GM08714 (cell line): ENCODE measurements at regions not wholly inside any gene's neighbourhood (a gene's known extent, or its start where the extent isn't known, plus 50 kb on each side); places are given as distances from the start of the nearest gene placed in this dataset.
"Not testable (repeated sequence)": the region's sequence is repeated elsewhere in the genome, so short reads cannot be mapped to it uniquely, and the experiment has no call there.

Experiments used
- H3K4me3 ChIP-seq: fragments of 200-500 bp; sonication (Bioruptor generic); 2 replicates; pipeline ENCODE4 v1.5.1; 2014; ENCODE audit warnings: mild to moderate bottlenecking, low read length, inconsistent platforms
- ZNF274 ChIP-seq: IDR thresholded peaks from 2 replicates; pipeline ENCODE4 v1.6.1; 2012; ENCODE audit warnings: mild to moderate bottlenecking, low read depth, low read length

DNA sequence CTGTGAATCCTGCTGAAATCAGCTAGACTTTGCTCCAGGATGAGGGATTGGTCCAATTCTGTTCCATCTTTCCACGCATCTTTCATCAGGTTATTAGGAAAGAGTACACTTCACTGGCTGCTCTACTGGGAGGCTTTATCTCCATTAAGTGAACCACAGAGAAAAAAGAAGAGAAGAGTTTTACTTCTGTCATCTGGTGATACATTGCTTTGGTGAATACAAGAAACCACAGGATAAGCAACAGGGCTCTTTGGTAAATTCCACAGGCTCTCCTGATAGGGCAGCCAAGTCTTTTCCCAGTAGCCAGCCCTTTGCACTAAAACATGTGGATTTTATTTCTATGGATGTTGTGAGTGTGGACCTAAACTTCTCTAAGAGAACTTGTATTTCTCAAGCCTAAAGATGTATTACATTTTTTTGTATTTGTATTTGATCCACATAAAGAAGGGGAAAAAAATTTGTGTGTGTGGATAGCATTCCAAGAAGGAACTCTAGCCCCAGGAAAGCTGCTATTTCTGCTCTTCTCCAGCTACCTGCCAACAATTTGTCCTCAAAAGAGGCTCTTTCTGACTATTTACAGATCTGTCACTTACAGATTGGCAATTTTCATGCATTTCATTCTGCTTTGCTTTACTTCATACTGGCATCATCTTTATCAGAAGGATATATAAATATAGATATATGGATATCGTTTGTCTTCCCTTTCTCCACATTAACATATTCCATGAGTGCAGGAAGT is 1117.6 kb upstream of the TMEM132C start:
- H3K4me3 ChIP-seq = no peak overlapping the region
- no peak for TF ChIP-seq ZNF274

DNA sequence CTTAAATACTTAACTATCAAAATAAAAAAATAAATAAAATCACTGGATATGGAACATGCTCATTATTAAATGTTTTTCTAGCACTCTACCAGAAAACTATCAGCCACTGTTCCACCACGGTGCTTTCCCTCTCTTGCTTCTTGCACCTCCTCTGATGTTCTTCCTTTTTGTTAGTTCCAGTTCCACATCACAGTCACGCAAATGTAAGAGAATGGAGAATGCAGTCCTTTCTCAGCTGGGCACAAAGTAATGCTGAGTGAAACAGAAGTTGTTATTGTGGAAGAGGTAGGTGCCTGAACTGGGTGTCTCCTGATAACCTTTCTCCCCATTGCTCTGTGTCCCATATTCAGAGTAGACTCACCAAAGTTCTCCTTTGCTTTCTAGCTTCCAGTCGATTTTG is 1116.9 kb upstream of the TMEM132C start:
- TF ChIP-seq ZNF274 = no peak

GRCh38 chr12:127150479-127150878 is 1116.5 kb upstream of the TMEM132C start:
- H3K4me3 ChIP-seq = no peak overlapping the region
- TF ChIP-seq ZNF274 = no peak

More for the DNA sequence above, 1116.9 kb upstream of the TMEM132C start:
- no peak overlapping the region for H3K4me3 ChIP-seq

GRCh38 chr12:127150956-127151355 is 1116.0 kb upstream of the TMEM132C start:
- no peak overlapping the region for H3K4me3 ChIP-seq
- no peak for TF ChIP-seq ZNF274

GRCh38 chr12:127153996-127154395 is 1113.0 kb upstream of the TMEM132C start:
- no peak for TF ChIP-seq ZNF274
- no peak overlapping the region for H3K4me3 ChIP-seq

DNA sequence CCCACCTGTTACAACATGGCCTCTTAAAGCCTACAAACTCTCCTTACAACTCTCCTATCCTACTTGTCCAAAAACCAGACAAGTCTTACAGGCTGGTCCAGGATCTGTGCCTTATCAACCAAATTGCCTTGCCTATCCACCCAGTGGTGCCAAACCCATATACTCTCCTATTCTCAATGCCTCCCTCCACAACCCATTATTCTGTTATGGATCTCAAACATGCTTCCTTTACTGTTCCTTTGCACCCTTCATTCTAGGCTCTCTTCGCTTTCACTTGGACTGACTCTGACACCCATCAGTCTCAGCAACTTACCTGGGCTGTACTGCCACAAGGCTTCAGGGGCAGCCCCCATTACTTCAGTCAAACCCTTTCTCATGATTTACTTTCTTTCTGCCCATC is 1112.1 kb upstream of the TMEM132C start:
- not testable (repeated sequence) for H3K4me3 ChIP-seq

GRCh38 chr12:127155935-127156619 is 1110.9 kb upstream of the TMEM132C start:
- not testable (repeated sequence) for H3K4me3 ChIP-seq

DNA sequence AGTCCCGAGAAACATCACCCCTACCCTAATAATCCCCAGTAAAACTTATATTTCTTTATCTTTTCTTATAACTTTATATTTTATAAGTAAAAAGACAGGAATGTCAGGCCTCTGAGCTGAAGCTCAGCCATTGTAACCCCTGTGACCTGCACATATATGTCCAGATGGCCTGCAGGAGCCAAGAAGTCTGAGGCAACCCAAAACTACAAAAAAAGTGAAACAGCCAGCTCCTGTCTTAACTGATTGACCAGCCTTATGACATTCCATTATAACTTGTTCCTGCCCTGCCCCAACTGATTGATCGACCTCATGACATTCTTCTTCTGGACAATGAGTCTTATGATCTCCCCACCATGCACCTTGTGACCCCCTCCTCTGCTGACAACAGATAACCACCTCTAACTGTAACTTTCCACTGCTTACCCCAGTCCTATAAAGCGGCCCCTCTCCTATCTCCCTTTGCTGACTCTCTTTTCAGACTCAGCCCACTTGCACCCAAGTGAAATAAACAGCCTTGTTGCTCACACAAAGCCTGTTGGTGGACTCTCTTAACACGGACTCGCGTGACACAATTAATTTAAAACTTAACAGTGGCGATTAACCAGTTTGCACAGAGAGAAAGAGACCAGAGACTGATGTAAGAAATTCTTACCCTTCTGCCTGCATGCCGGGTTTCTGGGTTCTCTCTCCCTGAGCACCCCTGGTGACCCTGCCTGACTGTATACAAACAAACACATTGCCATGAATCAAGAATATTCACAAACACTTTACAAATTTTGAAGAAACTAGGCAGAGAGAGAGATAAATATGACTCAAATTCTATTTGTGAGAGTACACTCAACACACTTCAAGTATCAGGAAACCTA is 1109.2 kb upstream of the TMEM132C start:
- H3K4me3 ChIP-seq = not testable (repeated sequence)

GRCh38 chr12:127158385-127159061 is 1108.4 kb upstream of the TMEM132C start:
- no peak for TF ChIP-seq ZNF274
- H3K4me3 ChIP-seq = no peak overlapping the region

GRCh38 chr12:127161466-127161865 is 1105.5 kb upstream of the TMEM132C start:
- TF ChIP-seq ZNF274 = no peak

GRCh38 chr12:127162307-127162706 is 1104.7 kb upstream of the TMEM132C start:
- TF ChIP-seq ZNF274 = no peak
- no peak overlapping the region for H3K4me3 ChIP-seq

More at GRCh38 chr12:127161466-127161865, 1105.5 kb upstream of the TMEM132C start:
- no peak overlapping the region for H3K4me3 ChIP-seq

DNA sequence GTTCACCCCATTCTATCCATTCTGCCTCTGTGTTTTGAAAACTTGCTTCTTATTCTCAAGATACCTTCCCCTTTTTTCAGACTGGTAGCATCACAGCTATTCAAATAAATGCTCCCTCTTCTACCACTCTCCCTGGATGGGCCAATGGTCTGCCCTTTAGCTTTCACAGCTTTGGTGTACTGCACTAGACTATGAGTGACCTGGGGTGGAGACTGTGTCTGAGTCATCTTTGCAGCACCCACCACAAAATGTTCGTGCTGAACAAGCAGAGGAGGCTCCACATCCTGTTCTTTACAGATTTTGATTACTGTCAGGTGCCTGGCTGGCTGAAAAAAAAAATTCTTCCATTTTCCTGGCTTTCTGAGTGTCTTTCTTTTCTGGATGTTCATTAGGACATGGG is 1104.1 kb upstream of the TMEM132C start:
- TF ChIP-seq ZNF274 = no peak
- no peak overlapping the region for H3K4me3 ChIP-seq

- TF ChIP-seq ZNF274 = no peak
- peak overlapping the region; percentile 66; the same call in 1 of the 2 replicates for H3K4me3 ChIP-seq
Observed at GRCh38 chr12:127165567-127166392, 1101.2 kb upstream of the TMEM132C start.
